Esophagus squamous epithelium (tissue), 4 donors: ENCODE measurements at regions not wholly inside any gene's neighbourhood (a gene's known extent, or its start where the extent isn't known, plus 50 kb on each side); places are given as distances from the start of the nearest gene placed in this dataset.

Experiments used
- CTCF ChIP-seq, 6 experiments: fragments of 450-650 bp in 4 of 6; fragments of 200-600 bp in 2 of 6; sonication (generic) in 2 of 6; IDR thresholded peaks; one replicate each; pipeline ENCODE4 v1.5.1; 2016 to 2019; ENCODE audit warnings: antibody characterized with exemption in 6 of 6, mild to moderate bottlenecking in 4 of 6, moderate library complexity in 4 of 6
- POLR2A ChIP-seq, 4 donors: fragments of 450-650 bp; IDR thresholded peaks; one replicate each; pipeline ENCODE4 v1.6.1; 2017; ENCODE audit warnings: antibody characterized with exemption in 4 of 4, mild to moderate bottlenecking in 4 of 4, moderate library complexity in 3 of 4

- no peak for TF ChIP-seq CTCF (IDR thresholded peaks at IDR 0.05)
- TF ChIP-seq POLR2A (IDR thresholded peaks at IDR 0.05), result no peak
These were observed 53.1 kb upstream of the EDIL3 start for GRCh38 chr5:84437673-84438315.
